Right lobe of liver (tissue), 4 donors: ENCODE measurements at regions not wholly inside any gene's neighbourhood (a gene's known extent, or its start where the extent isn't known, plus 50 kb on each side); places are given as distances from the start of the nearest gene placed in this dataset.

Source experiments
- CTCF ChIP-seq, 4 donors: fragments of 200-600 bp in 3 of 4; fragments of 450-650 bp in 1 of 4; IDR thresholded peaks; one replicate each; pipeline versions ENCODE4 v1.5.1 to v1.8.0; 2016 to 2022; ENCODE audit warnings: antibody characterized with exemption in 4 of 4, mild to moderate bottlenecking in 2 of 4
- POLR2A ChIP-seq: fragments of 450-650 bp; IDR thresholded peaks from one replicate; pipeline ENCODE4 v1.6.1; 2017; ENCODE audit warnings: antibody characterized with exemption, mild to moderate bottlenecking
- donor health status: DM: no; HTN: no; CAD: no.
- donor health status: DM: no; HTN: no; CAD: no.
- donor health status: DM: no; HTN: yes; CAD: no.

GRCh38 chr5:51072937-51073336 is 310.3 kb upstream of the ISL1 start:
- TF ChIP-seq CTCF (IDR thresholded peaks at IDR 0.05) (no peak), POLR2A (no peak)
